Right lobe of liver (tissue), 4 donors: ENCODE measurements at regions not wholly inside any gene's neighbourhood (a gene's known extent, or its start where the extent isn't known, plus 50 kb on each side); places are given as distances from the start of the nearest gene placed in this dataset.

Source experiments
- POLR2A ChIP-seq: fragments of 450-650 bp; IDR thresholded peaks from one replicate; pipeline ENCODE4 v1.6.1; 2017; ENCODE audit warnings: antibody characterized with exemption, mild to moderate bottlenecking
- TF ChIP-seq, protein P1 (sequence below), 4 donors: fragments of 200-600 bp in 3 of 4; fragments of 450-650 bp in 1 of 4; IDR thresholded peaks; one replicate each; pipeline versions ENCODE4 v1.5.1 to v1.8.0; 2016 to 2022; ENCODE audit warnings: antibody characterized with exemption in 4 of 4, mild to moderate bottlenecking in 2 of 4
- donor health status: DM: no; HTN: no; CAD: no.
- donor health status: DM: no; HTN: no; CAD: no.
- donor health status: DM: no; HTN: yes; CAD: no.

DNA sequence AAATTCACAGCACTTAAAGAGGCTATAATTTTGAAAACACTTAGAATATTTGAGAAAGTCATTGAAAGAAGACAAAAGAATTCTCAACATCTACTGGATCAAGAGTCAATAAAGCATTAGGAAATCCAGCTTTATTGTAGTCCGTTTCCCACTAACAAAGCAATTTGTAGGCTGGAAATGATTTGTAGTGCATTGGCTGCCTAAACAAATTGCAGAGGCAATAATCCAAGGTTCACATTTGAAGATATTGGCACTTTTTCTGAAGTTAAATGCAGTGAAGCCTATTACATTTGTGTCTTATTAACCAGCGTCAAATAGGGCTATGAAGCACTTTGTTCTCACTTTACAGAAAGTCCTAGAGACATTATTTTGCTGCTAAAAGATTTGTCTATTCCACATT is 848.1 kb upstream of the SLITRK1 start:
- TF ChIP-seq, protein P1, sequence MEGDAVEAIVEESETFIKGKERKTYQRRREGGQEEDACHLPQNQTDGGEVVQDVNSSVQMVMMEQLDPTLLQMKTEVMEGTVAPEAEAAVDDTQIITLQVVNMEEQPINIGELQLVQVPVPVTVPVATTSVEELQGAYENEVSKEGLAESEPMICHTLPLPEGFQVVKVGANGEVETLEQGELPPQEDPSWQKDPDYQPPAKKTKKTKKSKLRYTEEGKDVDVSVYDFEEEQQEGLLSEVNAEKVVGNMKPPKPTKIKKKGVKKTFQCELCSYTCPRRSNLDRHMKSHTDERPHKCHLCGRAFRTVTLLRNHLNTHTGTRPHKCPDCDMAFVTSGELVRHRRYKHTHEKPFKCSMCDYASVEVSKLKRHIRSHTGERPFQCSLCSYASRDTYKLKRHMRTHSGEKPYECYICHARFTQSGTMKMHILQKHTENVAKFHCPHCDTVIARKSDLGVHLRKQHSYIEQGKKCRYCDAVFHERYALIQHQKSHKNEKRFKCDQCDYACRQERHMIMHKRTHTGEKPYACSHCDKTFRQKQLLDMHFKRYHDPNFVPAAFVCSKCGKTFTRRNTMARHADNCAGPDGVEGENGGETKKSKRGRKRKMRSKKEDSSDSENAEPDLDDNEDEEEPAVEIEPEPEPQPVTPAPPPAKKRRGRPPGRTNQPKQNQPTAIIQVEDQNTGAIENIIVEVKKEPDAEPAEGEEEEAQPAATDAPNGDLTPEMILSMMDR (IDR thresholded peaks at IDR 0.05): no peak
- TF ChIP-seq POLR2A: no peak
